ENCODE measurements at regions not wholly inside any gene's neighbourhood (a gene's known extent, or its start where the extent isn't known, plus 50 kb on each side); places are given as distances from the start of the nearest gene placed in this dataset.

DNA sequence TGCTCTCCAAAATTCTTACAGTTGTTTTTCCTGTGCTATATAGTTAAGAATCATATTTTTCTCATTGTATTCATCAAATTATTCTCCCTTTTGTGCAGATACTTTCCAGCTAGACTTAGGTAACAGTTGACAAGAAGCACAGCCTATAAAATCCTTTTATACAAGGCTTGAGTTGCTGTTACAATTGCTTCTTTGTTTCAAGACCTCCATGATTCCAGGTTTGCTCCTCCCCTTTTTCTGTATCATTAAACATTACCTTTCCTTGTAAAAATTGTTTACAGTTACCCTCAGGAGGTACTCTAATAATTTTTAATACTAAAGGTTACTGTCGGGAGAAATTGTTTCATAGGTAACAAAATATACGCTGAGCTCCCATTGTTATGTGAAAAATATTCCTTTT lies 192.3 kb upstream of the GRID2 start:
- TF ChIP-seq POLR2AphosphoS5 (IDR thresholded peaks at IDR 0.05; ENCODE audit: low read depth, low read length) (no peak), TAF1 (IDR thresholded peaks at IDR 0.05; ENCODE audit: borderline replicate concordance, insufficient read depth, low read length) (no peak)

DNA sequence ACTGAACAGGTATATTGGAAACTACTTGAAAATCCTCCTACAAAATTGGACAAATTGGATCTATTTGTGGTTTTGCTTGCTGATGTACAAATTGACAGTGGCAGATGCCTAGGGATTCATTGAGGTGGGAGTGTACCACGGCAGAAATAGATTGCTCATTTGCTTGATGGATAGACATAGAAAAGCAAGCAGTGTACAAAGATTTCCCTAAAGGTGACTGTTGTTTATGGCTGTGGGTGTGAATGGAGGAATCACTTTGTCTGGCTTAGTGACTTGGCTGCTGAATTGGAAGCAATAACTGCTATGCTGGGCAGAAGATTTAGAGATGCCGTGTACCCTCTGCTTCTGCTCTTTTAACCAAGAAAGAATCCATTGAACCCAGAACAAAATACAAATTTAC lies 191.0 kb upstream of the GRID2 start:
- TF ChIP-seq, protein P1, sequence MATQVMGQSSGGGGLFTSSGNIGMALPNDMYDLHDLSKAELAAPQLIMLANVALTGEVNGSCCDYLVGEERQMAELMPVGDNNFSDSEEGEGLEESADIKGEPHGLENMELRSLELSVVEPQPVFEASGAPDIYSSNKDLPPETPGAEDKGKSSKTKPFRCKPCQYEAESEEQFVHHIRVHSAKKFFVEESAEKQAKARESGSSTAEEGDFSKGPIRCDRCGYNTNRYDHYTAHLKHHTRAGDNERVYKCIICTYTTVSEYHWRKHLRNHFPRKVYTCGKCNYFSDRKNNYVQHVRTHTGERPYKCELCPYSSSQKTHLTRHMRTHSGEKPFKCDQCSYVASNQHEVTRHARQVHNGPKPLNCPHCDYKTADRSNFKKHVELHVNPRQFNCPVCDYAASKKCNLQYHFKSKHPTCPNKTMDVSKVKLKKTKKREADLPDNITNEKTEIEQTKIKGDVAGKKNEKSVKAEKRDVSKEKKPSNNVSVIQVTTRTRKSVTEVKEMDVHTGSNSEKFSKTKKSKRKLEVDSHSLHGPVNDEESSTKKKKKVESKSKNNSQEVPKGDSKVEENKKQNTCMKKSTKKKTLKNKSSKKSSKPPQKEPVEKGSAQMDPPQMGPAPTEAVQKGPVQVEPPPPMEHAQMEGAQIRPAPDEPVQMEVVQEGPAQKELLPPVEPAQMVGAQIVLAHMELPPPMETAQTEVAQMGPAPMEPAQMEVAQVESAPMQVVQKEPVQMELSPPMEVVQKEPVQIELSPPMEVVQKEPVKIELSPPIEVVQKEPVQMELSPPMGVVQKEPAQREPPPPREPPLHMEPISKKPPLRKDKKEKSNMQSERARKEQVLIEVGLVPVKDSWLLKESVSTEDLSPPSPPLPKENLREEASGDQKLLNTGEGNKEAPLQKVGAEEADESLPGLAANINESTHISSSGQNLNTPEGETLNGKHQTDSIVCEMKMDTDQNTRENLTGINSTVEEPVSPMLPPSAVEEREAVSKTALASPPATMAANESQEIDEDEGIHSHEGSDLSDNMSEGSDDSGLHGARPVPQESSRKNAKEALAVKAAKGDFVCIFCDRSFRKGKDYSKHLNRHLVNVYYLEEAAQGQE (IDR thresholded peaks at IDR 0.05; ENCODE audit: insufficient read depth in 1 of 2, low read depth in 2 of 2, low read length in 2 of 2), result no peak
- TF ChIP-seq SIN3A (IDR thresholded peaks at IDR 0.05; ENCODE audit: borderline replicate concordance, insufficient read depth, low read length), result no peak
- no peak for TF ChIP-seq FOXP2 (optimal IDR thresholded peaks at IDR 0.05; ENCODE audit: borderline replicate concordance, extremely low read depth, extremely low read length, insufficient read depth)
- TF ChIP-seq TAF1 (IDR thresholded peaks at IDR 0.05; ENCODE audit: borderline replicate concordance, insufficient read depth, low read length), result no peak
- no peak for TF ChIP-seq POLR2AphosphoS5 (IDR thresholded peaks at IDR 0.05; ENCODE audit: low read depth, low read length)

DNA sequence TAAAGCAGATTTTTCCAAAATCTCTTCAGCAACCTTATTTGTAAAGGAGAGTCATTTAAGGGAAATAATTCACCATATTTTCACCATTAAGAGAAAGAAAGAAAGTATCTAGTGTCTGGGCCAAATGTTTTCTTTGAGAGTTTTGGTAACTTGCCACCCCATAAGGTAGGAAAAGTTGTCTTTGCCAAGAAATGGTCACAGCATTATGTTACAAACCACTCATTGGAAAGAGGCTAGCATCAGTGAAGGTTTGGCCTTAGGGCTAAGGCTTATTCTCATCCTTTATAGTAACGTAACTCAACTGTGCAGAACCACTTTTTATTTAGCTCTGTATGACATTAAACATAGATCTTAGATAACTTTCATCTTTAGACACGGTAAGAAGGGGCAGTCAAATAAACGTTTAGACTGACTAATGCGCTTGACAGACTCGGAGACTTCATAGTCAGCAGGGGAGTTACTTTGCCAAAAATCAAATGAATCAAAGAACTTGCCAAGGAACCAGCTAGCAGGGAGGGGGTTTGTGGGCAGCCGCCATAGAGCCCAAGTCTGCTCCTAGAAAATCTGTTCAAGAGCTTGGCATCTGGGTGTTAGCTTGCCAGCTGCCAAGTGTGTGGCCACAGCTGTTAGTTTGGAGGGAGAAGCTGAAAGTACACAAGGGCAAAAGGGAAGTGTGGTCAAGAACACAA lies 182.8 kb upstream of the GRID2 start:
- TF ChIP-seq, protein P1 (IDR thresholded peaks at IDR 0.05; ENCODE audit: insufficient read depth in 1 of 2, low read depth in 2 of 2, low read length in 2 of 2), result no peak
- TF ChIP-seq POLR2AphosphoS5 (IDR thresholded peaks at IDR 0.05; ENCODE audit: low read depth, low read length) (no peak), SIN3A (IDR thresholded peaks at IDR 0.05; ENCODE audit: borderline replicate concordance, insufficient read depth, low read length) (no peak), TAF1 (IDR thresholded peaks at IDR 0.05; ENCODE audit: borderline replicate concordance, insufficient read depth, low read length) (no peak), FOXP2 (optimal IDR thresholded peaks at IDR 0.05; ENCODE audit: borderline replicate concordance, extremely low read depth, extremely low read length, insufficient read depth) (no peak)

DNA sequence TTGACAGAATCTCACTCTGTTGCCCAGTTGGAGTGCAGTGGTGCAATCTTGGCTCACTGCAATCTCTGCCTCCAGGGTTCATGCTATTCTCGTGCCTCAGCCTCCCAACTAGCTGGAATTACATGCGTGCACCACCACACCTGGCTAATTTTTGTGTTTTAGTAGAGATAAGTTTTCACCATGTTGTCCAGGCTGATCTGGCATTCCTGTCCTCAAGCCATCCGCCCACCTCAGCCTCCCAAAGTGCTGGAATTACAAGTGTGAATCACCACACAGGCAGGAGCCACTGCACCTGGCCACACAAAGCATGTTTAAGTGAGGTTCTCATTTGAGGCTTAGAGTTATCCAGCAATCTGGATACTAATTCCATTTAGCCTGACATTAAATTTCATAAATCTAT lies 180.9 kb upstream of the GRID2 start:
- TF ChIP-seq POLR2AphosphoS5 (IDR thresholded peaks at IDR 0.05; ENCODE audit: low read depth, low read length), result no peak
- no peak for TF ChIP-seq TAF1 (IDR thresholded peaks at IDR 0.05; ENCODE audit: borderline replicate concordance, insufficient read depth, low read length)
- TF ChIP-seq FOXP2 (optimal IDR thresholded peaks at IDR 0.05; ENCODE audit: borderline replicate concordance, extremely low read depth, extremely low read length, insufficient read depth), result no peak
- no peak for TF ChIP-seq SIN3A (IDR thresholded peaks at IDR 0.05; ENCODE audit: borderline replicate concordance, insufficient read depth, low read length)
- TF ChIP-seq, protein P1 (IDR thresholded peaks at IDR 0.05; ENCODE audit: insufficient read depth in 1 of 2, low read depth in 2 of 2, low read length in 2 of 2), result no peak

DNA sequence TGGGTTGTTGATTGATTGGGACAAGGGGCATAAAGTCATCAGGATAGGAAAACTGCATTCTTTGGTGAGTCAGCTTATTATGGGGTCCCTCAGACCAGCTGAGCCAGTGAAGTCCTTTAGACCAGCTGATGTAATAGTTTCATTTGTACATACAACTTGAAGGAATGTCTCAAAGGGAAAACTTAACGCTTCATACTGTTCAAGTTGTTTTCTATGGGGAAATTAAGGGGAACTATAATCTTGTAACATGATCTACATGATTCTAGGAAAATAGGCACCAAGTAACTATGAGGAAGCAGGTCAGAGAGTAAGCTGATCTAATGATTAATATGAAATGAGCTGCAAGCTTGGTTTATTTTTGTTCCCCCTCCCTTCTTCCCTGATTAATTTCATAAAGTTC lies 175.1 kb upstream of the GRID2 start:
- TF ChIP-seq, protein P1 (IDR thresholded peaks at IDR 0.05; ENCODE audit: insufficient read depth in 1 of 2, low read depth in 2 of 2, low read length in 2 of 2), result no peak
- TF ChIP-seq SIN3A (IDR thresholded peaks at IDR 0.05; ENCODE audit: borderline replicate concordance, insufficient read depth, low read length) (no peak), TAF1 (IDR thresholded peaks at IDR 0.05; ENCODE audit: borderline replicate concordance, insufficient read depth, low read length) (no peak), FOXP2 (optimal IDR thresholded peaks at IDR 0.05; ENCODE audit: borderline replicate concordance, extremely low read depth, extremely low read length, insufficient read depth) (no peak), POLR2AphosphoS5 (IDR thresholded peaks at IDR 0.05; ENCODE audit: low read depth, low read length) (no peak)
